Breast epithelium (tissue), 4 donors: ENCODE measurements at regions not wholly inside any gene's neighbourhood (a gene's known extent, or its start where the extent isn't known, plus 50 kb on each side); places are given as distances from the start of the nearest gene placed in this dataset.

Experiments used
- DNase-seq, 2 donors: peaks; one replicate each; pipeline ENCODE4 v3.0.0-alpha.2; 2019; ENCODE audit warnings: low spot score in 2 of 2
- H3K27ac ChIP-seq, 2 donors: fragments of 200-600 bp; sonication (generic) in 1 of 2; one replicate each; pipeline ENCODE4 v1.5.1; 2016 to 2019; ENCODE audit warnings: mild to moderate bottlenecking in 1 of 2
- H3K27me3 ChIP-seq, 2 donors: fragments of 200-600 bp; sonication (generic) in 1 of 2; one replicate each; pipeline versions ENCODE4 v1.5.1 to v1.6.0; 2017 to 2019; ENCODE audit warnings: control low read depth in 1 of 2, mild to moderate bottlenecking in 1 of 2
- H3K36me3 ChIP-seq: fragments of 200-600 bp; one replicate; pipeline ENCODE4 v1.5.1; 2019
- H3K4me1 ChIP-seq, 2 donors: fragments of 200-600 bp; sonication (generic); one replicate each; pipeline ENCODE4 v1.5.1; 2016 to 2019; ENCODE audit warnings: control low read depth in 1 of 2
- H3K4me3 ChIP-seq, 3 donors: fragments of 200-600 bp; sonication (generic); 1 replicate in 2 of 3; 2 replicates in 1 of 3; pipeline ENCODE4 v1.5.1; 2016 to 2019; ENCODE audit warnings: mild to moderate bottlenecking in 3 of 3, moderate library complexity in 2 of 3
- H3K9me3 ChIP-seq, 2 donors: fragments of 200-600 bp; sonication (generic) in 1 of 2; one replicate each; pipeline ENCODE4 v1.5.1; 2016 to 2019; ENCODE audit warnings: control low read depth in 1 of 2
- POLR2A ChIP-seq: fragments of 450-650 bp; IDR thresholded peaks from one replicate; pipeline ENCODE4 v1.6.1; 2016; ENCODE audit warnings: antibody characterized with exemption, mild to moderate bottlenecking, moderate library complexity
- POLR2AphosphoS5 ChIP-seq, 3 donors: sonication (generic); formaldehyde crosslinking; IDR thresholded peaks; one replicate each; pipeline ENCODE4 v1.6.1; 2017; ENCODE audit warnings: antibody characterized with exemption in 3 of 3
- intact Hi-C: fragments of 100-400 bp; cut with DNase I; formaldehyde crosslinking; loops from one replicate; pipeline ENCODE4 v1.15.1; 2023; ENCODE audit warnings: low total_unique reads
- TF ChIP-seq, protein P1 (sequence below), 3 donors: fragments of 450-650 bp; IDR thresholded peaks; one replicate each; pipeline ENCODE4 v1.5.1; 2016 to 2017; ENCODE audit warnings: antibody characterized with exemption in 3 of 3, mild to moderate bottlenecking in 3 of 3, moderate library complexity in 3 of 3

DNA sequence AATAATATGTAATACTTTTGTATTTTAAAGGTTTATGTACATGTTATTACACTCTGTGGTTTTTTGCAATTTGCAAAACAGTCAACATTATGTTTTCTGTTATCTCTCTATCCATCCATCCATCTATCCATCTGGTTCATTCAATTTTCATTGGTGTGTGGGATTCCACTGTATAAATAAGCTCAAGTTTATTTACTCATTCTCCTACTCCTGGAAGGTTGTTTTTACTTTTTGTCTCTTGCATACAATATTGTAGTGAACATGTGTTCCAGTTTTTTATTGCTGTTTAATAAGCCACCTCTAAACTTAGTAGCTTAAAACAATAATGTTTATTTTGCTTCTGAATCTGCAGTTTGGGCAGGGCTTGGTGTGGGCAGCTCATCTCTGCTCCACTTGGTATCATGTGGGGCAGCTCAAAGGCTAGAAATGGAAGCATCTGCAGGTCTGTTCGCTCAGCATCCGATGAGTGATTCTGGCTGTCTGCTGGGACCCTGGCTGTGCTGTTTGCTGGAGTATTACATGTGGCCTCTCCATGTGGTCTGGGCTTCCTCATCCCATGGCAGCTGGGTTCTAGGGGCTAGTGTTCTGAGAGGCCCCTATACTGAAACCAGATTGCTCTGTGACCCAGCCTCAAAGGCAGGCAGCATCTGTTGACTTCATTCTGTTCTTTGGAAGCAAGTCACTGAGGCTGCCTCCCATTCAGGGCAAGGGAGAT is 98.8 kb downstream of the SLC25A47 start:
- Histone ChIP-seq H3K4me1 (no peaks in the 10 kb centered on the region), H3K27me3 (no peaks in the 10 kb centered on the region), H3K4me3 (no peak overlapping the region), H3K27ac (peak overlapping the region; percentile 65 to 70), H3K9me3 (no peaks in the 10 kb centered on the region), H3K36me3 (no peaks in the 10 kb centered on the region)
- intact Hi-C loops, result no loop called here
- TF ChIP-seq POLR2A, result no peak
- TF ChIP-seq, protein P1, sequence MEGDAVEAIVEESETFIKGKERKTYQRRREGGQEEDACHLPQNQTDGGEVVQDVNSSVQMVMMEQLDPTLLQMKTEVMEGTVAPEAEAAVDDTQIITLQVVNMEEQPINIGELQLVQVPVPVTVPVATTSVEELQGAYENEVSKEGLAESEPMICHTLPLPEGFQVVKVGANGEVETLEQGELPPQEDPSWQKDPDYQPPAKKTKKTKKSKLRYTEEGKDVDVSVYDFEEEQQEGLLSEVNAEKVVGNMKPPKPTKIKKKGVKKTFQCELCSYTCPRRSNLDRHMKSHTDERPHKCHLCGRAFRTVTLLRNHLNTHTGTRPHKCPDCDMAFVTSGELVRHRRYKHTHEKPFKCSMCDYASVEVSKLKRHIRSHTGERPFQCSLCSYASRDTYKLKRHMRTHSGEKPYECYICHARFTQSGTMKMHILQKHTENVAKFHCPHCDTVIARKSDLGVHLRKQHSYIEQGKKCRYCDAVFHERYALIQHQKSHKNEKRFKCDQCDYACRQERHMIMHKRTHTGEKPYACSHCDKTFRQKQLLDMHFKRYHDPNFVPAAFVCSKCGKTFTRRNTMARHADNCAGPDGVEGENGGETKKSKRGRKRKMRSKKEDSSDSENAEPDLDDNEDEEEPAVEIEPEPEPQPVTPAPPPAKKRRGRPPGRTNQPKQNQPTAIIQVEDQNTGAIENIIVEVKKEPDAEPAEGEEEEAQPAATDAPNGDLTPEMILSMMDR (IDR thresholded peaks at IDR 0.05), result no peak
- DNase-seq, result no peak

DNA sequence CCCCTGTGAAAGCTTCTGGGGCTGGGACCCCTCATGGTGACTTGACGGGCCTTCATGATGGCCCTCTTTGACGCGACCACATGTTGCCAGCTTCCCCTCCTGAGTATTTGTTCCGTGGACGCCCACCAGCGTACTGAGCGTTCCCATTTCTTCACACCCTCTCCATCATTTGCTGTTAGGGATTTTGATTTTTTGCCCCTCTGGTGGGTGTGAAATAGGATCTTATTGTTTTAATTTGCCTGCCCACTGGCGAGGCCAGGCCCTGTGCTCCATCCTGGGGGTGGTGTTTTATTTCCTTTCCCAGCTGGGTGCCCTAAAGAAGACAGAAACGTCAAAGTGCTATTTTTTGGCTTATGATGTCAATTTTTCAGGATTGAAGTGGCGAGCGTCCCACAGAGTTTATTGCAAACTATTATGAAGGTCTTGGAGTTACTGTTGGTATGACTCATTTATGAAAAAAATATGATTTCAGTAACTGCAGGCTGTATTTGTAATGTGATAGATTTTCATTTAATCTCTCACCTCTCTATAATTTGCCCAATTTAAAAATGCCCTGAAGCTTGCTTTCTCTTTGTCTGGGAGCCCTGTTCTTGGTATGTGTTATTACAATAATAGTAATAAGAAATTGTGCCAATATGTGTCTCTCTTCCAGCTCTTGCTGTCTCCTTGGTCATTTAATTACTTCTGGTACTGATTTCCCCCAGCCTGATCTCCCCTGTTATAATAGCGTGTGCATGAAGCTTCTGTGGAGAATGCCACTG is 99.6 kb downstream of the SLC25A47 start:
- H3K4me3 ChIP-seq, result no peak overlapping the region
- no peak for DNase-seq
- peak overlapping the region; percentile 65 to 70 for H3K27ac ChIP-seq
- no peaks in the 10 kb centered on the region for H3K9me3 ChIP-seq
- TF ChIP-seq POLR2AphosphoS5 (IDR thresholded peaks at IDR 0.05) (no peak), POLR2A (no peak)
- TF ChIP-seq, protein P1 (IDR thresholded peaks at IDR 0.05), result no peak
- intact Hi-C loops, result no loop called here
- no peaks in the 10 kb centered on the region for H3K36me3 ChIP-seq
- H3K4me1 ChIP-seq, result no peaks in the 10 kb centered on the region
- H3K27me3 ChIP-seq, result no peaks in the 10 kb centered on the region

DNA sequence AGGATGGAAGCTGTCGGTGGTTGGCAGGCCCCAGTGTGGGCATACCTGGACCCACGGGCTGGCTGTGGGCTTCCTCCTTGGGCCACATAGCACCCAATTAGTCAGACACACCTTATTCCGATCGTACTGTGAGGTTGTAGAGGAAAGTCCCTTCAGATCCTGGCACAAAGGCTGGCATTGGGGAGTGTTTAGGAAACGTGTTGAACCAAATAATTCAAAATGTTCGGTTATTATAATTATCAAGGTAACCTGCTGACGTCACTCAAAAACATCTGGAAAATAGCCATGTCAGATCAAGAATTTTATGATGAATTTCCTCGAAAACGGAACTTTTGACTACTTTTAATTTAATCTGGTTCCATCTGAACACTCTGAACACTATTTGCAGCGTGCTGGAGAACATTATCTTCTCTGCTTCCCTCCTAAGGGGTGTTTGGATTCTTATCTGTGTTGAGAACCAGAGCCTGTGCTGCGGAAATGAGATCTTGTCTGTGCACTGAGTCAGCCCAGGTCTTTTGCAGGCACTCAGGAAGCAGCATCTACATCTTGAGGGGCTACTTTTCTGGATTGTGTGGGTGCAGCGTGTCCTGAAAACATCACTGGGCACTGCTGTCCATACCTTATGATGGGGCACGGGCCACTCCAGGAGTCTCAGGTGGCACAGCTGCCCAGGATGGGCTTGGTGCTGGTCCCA is 100.3 kb downstream of the SLC25A47 start:
- DNase-seq, result no peak
- TF ChIP-seq POLR2AphosphoS5 (IDR thresholded peaks at IDR 0.05) (no peak), POLR2A (no peak)
- TF ChIP-seq, protein P1 (IDR thresholded peaks at IDR 0.05), result no peak
- H3K27ac ChIP-seq, result peak overlapping the region; percentile 54 to 70

DNA sequence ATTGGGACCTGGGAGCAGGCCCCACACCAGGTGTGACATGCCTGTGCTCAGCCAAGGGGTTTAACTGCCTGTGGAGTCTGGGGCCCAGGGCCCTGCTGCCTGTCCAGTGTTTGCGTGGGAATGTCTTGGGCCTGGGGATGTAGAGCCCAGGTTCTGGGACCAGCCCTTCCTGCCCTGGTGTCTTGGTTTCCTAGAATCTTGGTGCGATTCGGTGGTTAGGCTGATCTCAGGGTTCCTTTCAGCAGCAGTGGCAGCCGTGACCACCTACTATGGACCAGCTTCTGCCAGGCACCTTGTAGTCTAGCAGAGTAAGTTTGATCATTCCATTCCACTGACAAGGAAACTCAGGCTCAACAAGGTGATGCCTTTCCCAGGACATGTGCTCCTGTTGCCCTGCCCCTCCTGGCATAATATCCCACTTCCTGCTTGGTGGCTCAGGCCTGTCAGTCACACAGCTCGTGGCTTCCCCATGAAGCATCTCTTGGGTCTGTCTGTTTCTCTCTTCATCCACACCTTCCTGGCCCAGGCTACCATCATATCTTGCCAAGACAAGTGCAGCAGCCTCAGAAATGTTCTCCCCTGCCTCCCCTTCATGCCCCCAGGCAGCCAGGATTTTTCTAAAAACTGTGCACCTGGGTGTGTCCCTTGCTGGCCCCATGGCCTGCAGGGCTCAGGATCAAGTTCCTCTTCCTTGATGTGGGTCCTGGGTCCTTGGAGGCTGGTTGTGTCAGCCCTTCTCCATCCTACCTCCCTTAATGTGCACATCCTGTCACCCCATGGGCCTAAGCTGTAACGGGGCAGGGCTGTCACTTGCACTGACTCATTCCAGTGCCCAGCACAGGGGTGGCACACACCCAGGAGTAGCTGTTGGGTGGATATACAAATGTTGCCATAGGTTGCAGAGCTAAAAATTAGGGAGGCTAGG is 101.6 kb downstream of the SLC25A47 start:
- no peak overlapping the region for H3K4me3 ChIP-seq
- no peaks in the 10 kb centered on the region for H3K9me3 ChIP-seq
- H3K27ac ChIP-seq, result no peak overlapping the region
- DNase-seq, result no peak
- intact Hi-C loops, result no loop called here
- no peak for TF ChIP-seq POLR2AphosphoS5 (IDR thresholded peaks at IDR 0.05)
- no peak for TF ChIP-seq POLR2A
- TF ChIP-seq, protein P1 (IDR thresholded peaks at IDR 0.05), result no peak
- H3K4me1 ChIP-seq, result no peaks in the 10 kb centered on the region
- no peaks in the 10 kb centered on the region for H3K27me3 ChIP-seq
- H3K36me3 ChIP-seq, result no peaks in the 10 kb centered on the region

More for the DNA sequence above, 100.3 kb downstream of the SLC25A47 start:
- no peaks in the 10 kb centered on the region for H3K36me3 ChIP-seq
- intact Hi-C loops, result no loop called here
- no peaks in the 10 kb centered on the region for H3K9me3 ChIP-seq
- H3K4me1 ChIP-seq, result no peaks in the 10 kb centered on the region
- H3K27me3 ChIP-seq, result no peaks in the 10 kb centered on the region
- no peak overlapping the region for H3K4me3 ChIP-seq
